Neural progenitor cell (in vitro differentiated cells): ENCODE measurements at regions not wholly inside any gene's neighbourhood (a gene's known extent, or its start where the extent isn't known, plus 50 kb on each side); places are given as distances from the start of the nearest gene placed in this dataset.

ENCODE experiments used
- DNase-seq: peaks from one replicate; pipeline ENCODE4 v3.0.0-alpha.2; 2016; ENCODE audit warnings: low spot score
- H2AFZ ChIP-seq: fragments of 200-600 bp; sonication (generic); replicated peaks from 2 replicates; pipeline ENCODE4 v1.6.1; 2016; ENCODE audit warnings: antibody characterized with exemption
- H3F3A ChIP-seq: fragments of 200-600 bp; sonication (generic); 2 replicates; pipeline ENCODE4 v1.6.1; 2016; ENCODE audit warnings: antibody characterized with exemption, low read depth
- H3K27ac ChIP-seq: fragments of 200-600 bp; sonication (generic); 2 replicates; pipeline ENCODE4 v1.5.1; 2016; ENCODE audit warnings: mild to moderate bottlenecking
- H3K27me3 ChIP-seq: fragments of 200-600 bp; sonication (generic); 2 replicates; pipeline ENCODE4 v1.6.1; 2016; ENCODE audit warnings: mild to moderate bottlenecking, moderate library complexity
- H3K36me3 ChIP-seq: fragments of 200-600 bp; sonication (generic); 2 replicates; pipeline ENCODE4 v1.5.1; 2016
- H3K4me1 ChIP-seq: fragments of 200-600 bp; sonication (generic); 2 replicates; pipeline ENCODE4 v1.6.1; 2016; ENCODE audit warnings: mixed run types
- H3K4me2 ChIP-seq: fragments of 200-600 bp; sonication (generic); 2 replicates; pipeline ENCODE4 v1.6.1; 2016
- H3K4me3 ChIP-seq: fragments of 200-600 bp; sonication (generic); 2 replicates; pipeline ENCODE4 v1.5.1; 2016
- H3K79me2 ChIP-seq: fragments of 200-600 bp; sonication (generic); 2 replicates; pipeline ENCODE4 v1.6.1; 2016; ENCODE audit warnings: low read depth
- H3K9ac ChIP-seq: fragments of 200-600 bp; sonication (generic); 2 replicates; pipeline ENCODE4 v1.6.1; 2016
- H3K9me3 ChIP-seq: fragments of 200-600 bp; sonication (generic); 2 replicates; pipeline ENCODE4 v1.5.1; 2016; ENCODE audit warnings: low read depth
- H4K20me1 ChIP-seq: fragments of 200-600 bp; sonication (generic); 2 replicates; pipeline ENCODE4 v1.6.1; 2016; ENCODE audit warnings: low read depth
- H3K27ac Mint-ChIP-seq: 3 replicates; pipeline ENCODE4 v1.8.0; 2021; ENCODE audit warnings: mixed read lengths
- H3K27me3 Mint-ChIP-seq: 2 replicates; pipeline ENCODE4 v1.8.0; 2022; ENCODE audit warnings: low read depth, mild to moderate bottlenecking, inconsistent platforms, moderate library complexity, mixed read lengths; ENCODE audit not compliant: insufficient read depth
- H3K36me3 Mint-ChIP-seq: 3 replicates; pipeline ENCODE4 v1.8.0; 2021; ENCODE audit warnings: mixed read lengths
- H3K4me1 Mint-ChIP-seq: 3 replicates; pipeline ENCODE4 v1.8.0; 2021; ENCODE audit warnings: mixed read lengths
- H3K4me3 Mint-ChIP-seq: 3 replicates; pipeline ENCODE4 v1.8.0; 2021; ENCODE audit warnings: mild to moderate bottlenecking, moderate library complexity, mixed read lengths
- H3K9me3 Mint-ChIP-seq: 3 replicates; pipeline ENCODE4 v1.8.0; 2020; ENCODE audit warnings: mixed read lengths
- EZH2 ChIP-seq: fragments of 200-600 bp; sonication (generic); IDR thresholded peaks from 2 replicates; pipeline ENCODE4 v1.6.1; 2017; ENCODE audit warnings: antibody characterized with exemption, mild to moderate bottlenecking, moderate library complexity
- EZH2phosphoT487 ChIP-seq: fragments of 200-600 bp; sonication (generic); IDR thresholded peaks from 2 replicates; pipeline ENCODE4 v1.6.1; 2017; ENCODE audit warnings: antibody characterized with exemption
- TF ChIP-seq, protein P1 (sequence below): fragments of 200-600 bp; sonication (generic); IDR thresholded peaks from 2 replicates; pipeline ENCODE4 v1.5.1; 2017; ENCODE audit warnings: antibody characterized with exemption, mild to moderate bottlenecking

DNA sequence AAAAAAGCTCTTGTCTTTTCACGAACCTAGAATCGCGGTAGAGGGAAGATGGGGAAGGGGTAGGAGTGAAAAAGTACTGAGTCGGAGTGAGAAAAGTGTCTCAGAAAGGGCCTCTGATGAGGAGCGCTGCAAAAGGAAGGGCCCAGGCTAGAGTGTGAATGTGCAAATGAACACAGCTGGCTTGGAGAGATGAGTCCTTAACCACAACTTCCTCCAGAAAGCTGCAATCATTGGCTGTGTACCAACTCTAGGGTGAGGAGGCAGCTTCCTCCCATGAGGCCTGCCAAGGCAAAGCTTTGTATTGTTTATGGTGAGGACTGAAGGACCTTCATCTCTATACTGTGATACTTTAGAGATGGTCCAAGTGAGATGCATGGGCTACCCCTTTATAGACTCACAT is 566.9 kb upstream of the ANO5 start:
- Mint-ChIP-seq H3K27me3 (no peaks in the 10 kb centered on the region), H3K27ac (no peak overlapping the region), H3K4me3 (no peak overlapping the region), H3K4me1 (peaks cover 2% of the 10 kb centered on the region), H3K36me3 (no peaks in the 10 kb centered on the region), H3K9me3 (no peaks in the 10 kb centered on the region)
- Histone ChIP-seq H3K4me2 (no peak overlapping the region), H3K27me3 (no peaks in the 10 kb centered on the region), H3F3A (no peaks in the 10 kb centered on the region), H4K20me1 (no peaks in the 10 kb centered on the region), H3K36me3 (no peaks in the 10 kb centered on the region), H3K9me3 (no peaks in the 10 kb centered on the region), H3K4me3 (no peak overlapping the region), H3K79me2 (no peaks in the 10 kb centered on the region), H2AFZ (no peak overlapping the region), H3K27ac (no peak overlapping the region), H3K4me1 (no peaks in the 10 kb centered on the region), H3K9ac (no peak overlapping the region)
- no peak for DNase-seq
- TF ChIP-seq EZH2 (no peak), EZH2phosphoT487 (no peak)
- TF ChIP-seq, protein P1, sequence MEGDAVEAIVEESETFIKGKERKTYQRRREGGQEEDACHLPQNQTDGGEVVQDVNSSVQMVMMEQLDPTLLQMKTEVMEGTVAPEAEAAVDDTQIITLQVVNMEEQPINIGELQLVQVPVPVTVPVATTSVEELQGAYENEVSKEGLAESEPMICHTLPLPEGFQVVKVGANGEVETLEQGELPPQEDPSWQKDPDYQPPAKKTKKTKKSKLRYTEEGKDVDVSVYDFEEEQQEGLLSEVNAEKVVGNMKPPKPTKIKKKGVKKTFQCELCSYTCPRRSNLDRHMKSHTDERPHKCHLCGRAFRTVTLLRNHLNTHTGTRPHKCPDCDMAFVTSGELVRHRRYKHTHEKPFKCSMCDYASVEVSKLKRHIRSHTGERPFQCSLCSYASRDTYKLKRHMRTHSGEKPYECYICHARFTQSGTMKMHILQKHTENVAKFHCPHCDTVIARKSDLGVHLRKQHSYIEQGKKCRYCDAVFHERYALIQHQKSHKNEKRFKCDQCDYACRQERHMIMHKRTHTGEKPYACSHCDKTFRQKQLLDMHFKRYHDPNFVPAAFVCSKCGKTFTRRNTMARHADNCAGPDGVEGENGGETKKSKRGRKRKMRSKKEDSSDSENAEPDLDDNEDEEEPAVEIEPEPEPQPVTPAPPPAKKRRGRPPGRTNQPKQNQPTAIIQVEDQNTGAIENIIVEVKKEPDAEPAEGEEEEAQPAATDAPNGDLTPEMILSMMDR = no peak

DNA sequence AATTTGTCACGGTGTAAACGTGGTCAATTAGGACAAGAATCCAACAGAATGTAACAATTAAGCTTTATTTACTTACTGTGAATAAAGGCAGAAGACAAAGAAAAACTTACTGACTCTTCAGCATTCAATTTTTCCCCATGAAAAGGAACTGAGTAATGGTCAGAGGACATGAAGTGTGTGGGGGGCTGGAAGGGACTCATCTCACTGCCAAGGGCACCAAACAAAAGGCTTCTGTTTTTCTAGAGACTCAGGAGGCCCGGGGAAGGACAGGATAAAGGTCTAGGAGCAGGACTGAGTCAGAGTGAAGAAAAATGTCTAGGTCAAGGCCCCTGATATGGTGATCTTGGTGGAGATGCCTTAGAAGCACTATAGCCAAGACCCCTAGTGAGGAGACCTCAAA is 564.2 kb upstream of the ANO5 start:
- no peaks in the 10 kb centered on the region for H4K20me1 ChIP-seq
- Mint-ChIP-seq H3K4me1 (peaks cover 2% of the 10 kb centered on the region), H3K27ac (no peak overlapping the region), H3K27me3 (no peaks in the 10 kb centered on the region), H3K36me3 (no peaks in the 10 kb centered on the region), H3K4me3 (no peak overlapping the region), H3K9me3 (no peaks in the 10 kb centered on the region)
- H3K36me3 ChIP-seq = no peaks in the 10 kb centered on the region
- H3K79me2 ChIP-seq = no peaks in the 10 kb centered on the region
- no peaks in the 10 kb centered on the region for H3K4me1 ChIP-seq
- H3K9me3 ChIP-seq = no peaks in the 10 kb centered on the region
- no peak overlapping the region for H3K4me2 ChIP-seq
- H3K4me3 ChIP-seq = no peak overlapping the region
- no peak for DNase-seq
- H2AFZ ChIP-seq = no peak overlapping the region
- H3K27ac ChIP-seq = no peak overlapping the region
- H3F3A ChIP-seq = no peaks in the 10 kb centered on the region
- H3K27me3 ChIP-seq = no peaks in the 10 kb centered on the region
- no peak overlapping the region for H3K9ac ChIP-seq
- TF ChIP-seq EZH2phosphoT487 (no peak), EZH2 (no peak)
- TF ChIP-seq, protein P1 = no peak

DNA sequence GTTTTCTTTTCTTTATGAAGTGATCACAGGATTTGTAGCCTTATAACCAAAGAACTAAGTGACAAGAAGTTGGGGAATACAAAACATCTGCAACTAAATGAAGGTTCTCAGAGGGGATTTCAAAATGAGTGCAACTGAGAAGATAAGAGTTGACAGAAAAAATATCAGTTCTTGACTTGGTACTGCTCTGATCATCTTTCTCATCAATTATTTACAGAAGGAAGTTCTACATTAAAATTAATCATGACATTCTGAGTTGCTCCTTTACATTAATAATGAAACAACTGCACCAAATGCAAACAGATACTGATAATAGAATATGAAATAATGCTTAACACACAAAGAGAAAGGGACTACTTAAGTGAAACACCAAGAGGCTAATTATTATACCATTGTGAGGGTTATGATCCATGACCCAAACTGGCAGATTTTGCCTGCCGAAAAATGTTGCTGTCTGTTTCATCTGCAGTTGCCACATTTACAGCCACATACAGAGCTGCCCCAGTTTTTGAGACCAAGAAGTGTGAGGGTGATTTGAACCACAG is 561.9 kb upstream of the ANO5 start:
- Histone ChIP-seq H3K27me3 (no peaks in the 10 kb centered on the region), H3K9me3 (no peaks in the 10 kb centered on the region), H2AFZ (no peak overlapping the region), H4K20me1 (no peaks in the 10 kb centered on the region), H3K4me3 (no peak overlapping the region), H3K9ac (no peak overlapping the region), H3K79me2 (no peaks in the 10 kb centered on the region), H3K4me1 (no peaks in the 10 kb centered on the region), H3K4me2 (no peak overlapping the region), H3K36me3 (no peaks in the 10 kb centered on the region), H3F3A (no peaks in the 10 kb centered on the region), H3K27ac (no peak overlapping the region)
- no peaks in the 10 kb centered on the region for H3K9me3 Mint-ChIP-seq
- no peak overlapping the region for H3K4me3 Mint-ChIP-seq
- H3K27me3 Mint-ChIP-seq = no peaks in the 10 kb centered on the region
- no peaks in the 10 kb centered on the region for H3K36me3 Mint-ChIP-seq
- DNase-seq = no peak
- H3K4me1 Mint-ChIP-seq = peaks cover 2% of the 10 kb centered on the region
- H3K27ac Mint-ChIP-seq = no peak overlapping the region
- TF ChIP-seq EZH2 (no peak), EZH2phosphoT487 (no peak)
- TF ChIP-seq, protein P1 = no peak
